ENCODE measurements at regions not wholly inside any gene's neighbourhood (a gene's known extent, or its start where the extent isn't known, plus 50 kb on each side); places are given as distances from the start of the nearest gene placed in this dataset.

DNA sequence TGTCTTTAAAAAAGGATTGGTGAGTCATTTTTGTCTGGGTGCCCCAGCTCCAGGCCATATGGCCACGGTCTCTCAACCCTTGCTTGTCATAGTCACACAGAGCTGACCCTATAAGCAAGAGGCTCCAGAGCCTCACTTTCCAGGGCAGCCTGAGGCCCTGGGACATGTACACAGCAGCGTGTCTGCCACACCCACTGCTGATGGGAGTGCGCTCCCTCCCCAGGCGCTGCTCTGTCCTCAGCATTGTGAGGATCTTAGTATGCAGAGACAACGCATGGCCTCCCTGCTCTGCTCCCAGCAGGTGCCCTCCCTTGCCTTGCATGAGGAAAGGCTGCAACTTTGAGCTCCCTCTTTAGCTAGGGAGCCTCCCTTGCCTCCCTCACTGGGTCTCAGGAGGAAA lies 80.8 kb upstream of the CRHR1 start:
- in situ Hi-C loops (cut with HindIII; ENCODE audit: low sequenced_read_pairs): no loop called here
- no peak overlapping the region for H3K4me3 ChIP-seq (ENCODE audit: low read depth, low read length)
- TF ChIP-seq, protein P1, sequence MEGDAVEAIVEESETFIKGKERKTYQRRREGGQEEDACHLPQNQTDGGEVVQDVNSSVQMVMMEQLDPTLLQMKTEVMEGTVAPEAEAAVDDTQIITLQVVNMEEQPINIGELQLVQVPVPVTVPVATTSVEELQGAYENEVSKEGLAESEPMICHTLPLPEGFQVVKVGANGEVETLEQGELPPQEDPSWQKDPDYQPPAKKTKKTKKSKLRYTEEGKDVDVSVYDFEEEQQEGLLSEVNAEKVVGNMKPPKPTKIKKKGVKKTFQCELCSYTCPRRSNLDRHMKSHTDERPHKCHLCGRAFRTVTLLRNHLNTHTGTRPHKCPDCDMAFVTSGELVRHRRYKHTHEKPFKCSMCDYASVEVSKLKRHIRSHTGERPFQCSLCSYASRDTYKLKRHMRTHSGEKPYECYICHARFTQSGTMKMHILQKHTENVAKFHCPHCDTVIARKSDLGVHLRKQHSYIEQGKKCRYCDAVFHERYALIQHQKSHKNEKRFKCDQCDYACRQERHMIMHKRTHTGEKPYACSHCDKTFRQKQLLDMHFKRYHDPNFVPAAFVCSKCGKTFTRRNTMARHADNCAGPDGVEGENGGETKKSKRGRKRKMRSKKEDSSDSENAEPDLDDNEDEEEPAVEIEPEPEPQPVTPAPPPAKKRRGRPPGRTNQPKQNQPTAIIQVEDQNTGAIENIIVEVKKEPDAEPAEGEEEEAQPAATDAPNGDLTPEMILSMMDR (IDR thresholded peaks at IDR 0.05; ENCODE audit: low read depth, low read length, missing control alignments): no peak
- DNase-seq (ENCODE audit: low read depth): no peak

DNA sequence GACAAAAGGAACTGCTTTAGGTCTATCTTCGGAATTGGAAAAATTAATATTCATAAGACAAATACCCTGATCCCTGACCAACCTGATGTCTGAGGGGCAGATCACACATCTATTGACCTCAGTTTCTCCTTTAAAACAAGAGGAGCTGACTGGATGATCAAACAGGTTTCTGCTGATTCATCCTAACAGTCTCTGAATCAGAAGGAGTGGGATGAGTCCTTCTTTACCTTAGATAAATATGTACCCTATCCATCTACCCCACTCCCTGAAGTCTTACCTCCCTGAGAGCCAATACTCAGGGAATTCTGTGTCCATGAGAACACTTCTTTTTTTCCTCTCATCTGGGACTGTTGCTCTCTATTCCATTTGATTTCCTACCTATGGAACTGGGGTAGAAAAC lies 80.3 kb upstream of the CRHR1 start:
- TF ChIP-seq, protein P1 (IDR thresholded peaks at IDR 0.05; ENCODE audit: low read depth, low read length, missing control alignments): no peak
- in situ Hi-C loops (cut with HindIII; ENCODE audit: low sequenced_read_pairs): no loop called here
- DNase-seq (ENCODE audit: low read depth): no peak
- H3K4me3 ChIP-seq (ENCODE audit: low read depth, low read length): no peak overlapping the region

DNA sequence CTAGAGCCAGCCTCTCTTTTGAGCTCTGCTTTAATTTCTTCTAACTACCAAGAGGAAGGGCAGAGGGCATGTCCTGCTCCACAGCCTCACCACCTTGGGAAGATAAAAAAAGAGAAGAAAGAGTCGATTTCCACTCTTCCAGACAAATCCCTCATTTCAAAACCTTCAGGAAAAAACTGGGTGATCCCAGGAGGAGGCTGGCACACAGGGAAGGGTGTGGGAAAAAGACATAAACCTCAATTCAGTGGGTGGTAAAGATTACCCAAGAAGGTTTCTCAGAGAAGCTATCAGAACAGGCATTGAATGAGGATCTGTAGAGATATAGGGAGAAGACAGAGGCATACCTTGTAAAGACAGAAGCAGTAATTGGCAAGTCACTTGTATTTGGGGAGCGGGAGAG lies 79.9 kb upstream of the CRHR1 start:
- TF ChIP-seq, protein P1 (IDR thresholded peaks at IDR 0.05; ENCODE audit: low read depth, low read length, missing control alignments): no peak
- no peak overlapping the region for H3K4me3 ChIP-seq (ENCODE audit: low read depth, low read length)
- no peak for DNase-seq (ENCODE audit: low read depth)
- in situ Hi-C loops (cut with HindIII; ENCODE audit: low sequenced_read_pairs): no loop called here

DNA sequence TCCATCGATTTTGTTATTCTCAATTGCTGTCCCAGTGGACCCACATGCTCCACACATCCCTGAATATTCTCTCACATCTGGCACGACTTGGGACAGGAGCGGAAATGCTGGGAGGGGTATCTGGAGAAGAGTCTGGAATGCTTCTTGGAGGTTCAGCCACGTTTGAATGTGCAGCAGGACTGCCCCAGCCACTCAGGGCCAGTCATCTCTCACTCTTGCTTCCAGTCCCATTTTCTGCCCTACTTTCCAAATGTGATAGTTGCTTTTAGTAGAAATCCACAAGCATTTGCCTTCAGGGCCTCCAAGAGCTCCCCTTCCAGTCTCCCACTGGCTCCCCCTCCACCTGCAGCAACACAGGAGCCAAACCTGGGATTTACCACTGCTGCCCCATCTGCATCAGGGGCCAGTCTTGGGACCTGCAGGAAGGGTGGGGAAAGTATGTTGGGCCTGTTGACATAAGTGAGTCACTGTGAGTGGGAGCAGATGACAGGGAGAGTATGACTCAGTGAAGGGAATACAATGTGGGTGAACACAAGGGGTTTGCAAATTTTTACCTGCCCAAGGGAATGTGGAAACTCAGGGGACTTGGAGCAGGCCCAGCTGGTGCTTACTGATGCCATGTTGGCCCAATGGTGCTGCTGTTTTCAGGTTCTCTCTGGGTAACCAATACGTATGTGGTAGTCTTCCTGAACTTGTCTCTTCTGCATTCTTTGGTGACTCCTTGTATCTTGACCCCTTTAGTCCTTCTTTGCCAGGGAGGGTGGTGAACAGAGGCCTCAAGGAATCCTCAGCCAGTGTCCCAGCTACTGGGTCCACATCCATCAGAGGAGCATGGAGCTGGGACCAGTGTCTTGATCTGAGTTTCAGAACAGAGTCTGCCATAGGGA lies 78.8 kb upstream of the CRHR1 start:
- TF ChIP-seq, protein P1 (IDR thresholded peaks at IDR 0.05; ENCODE audit: low read depth, low read length, missing control alignments): no peak
- DNase-seq (ENCODE audit: low read depth): no peak
- H3K4me3 ChIP-seq (ENCODE audit: low read depth, low read length): no peak overlapping the region
- in situ Hi-C loops (cut with HindIII; ENCODE audit: low sequenced_read_pairs): no loop called here

DNA sequence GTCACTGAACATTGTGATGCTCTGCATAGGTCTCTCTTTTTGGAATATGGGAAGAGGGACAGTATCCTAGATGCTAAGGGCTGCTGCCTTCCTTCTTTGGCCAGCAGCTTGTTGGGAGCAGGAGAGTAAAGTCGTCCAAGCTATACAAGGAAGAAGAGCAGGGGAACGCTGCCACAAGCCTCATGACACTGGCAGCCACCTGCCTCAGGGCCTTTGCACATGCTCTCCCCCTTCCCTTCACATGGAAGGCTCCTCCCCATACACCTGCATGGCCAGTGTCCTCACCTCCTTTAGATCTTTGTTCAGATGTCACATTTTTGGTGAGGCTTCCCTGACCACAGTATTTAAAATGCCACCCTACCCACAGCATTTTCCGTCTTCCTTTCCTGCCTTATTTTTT lies 78.1 kb upstream of the CRHR1 start:
- TF ChIP-seq, protein P1 (IDR thresholded peaks at IDR 0.05; ENCODE audit: low read depth, low read length, missing control alignments): no peak
- no peak overlapping the region for H3K4me3 ChIP-seq (ENCODE audit: low read depth, low read length)
- no peak for DNase-seq (ENCODE audit: low read depth)
- in situ Hi-C loops (cut with HindIII; ENCODE audit: low sequenced_read_pairs): no loop called here

DNA sequence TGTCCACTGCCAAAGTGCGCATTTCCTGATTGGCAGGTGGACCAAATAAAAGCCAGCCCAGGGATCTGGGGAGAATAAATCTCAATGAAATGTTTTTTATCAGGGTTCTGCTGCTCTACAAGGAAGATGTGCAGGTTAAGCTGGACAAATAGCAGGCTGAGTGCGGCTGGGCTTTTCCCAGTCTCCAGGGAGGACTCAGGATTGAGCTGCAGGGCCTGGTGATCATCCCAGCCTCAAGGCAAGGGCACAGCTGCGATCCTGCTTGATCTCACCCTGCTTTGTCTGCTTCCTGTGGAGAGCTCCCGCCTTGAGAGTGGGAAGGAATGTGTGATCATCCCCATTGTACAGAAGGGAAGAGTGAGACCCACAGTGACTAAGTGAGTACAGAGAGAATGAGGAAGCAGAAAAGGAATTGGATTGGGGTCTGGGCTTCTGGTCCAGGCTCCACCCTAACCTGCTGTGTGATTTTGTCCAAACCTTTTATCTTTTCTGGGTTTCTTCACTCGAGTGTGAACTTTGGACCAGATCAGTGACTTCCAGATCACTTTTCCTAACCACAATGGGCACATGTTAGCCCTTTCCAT lies 75.3 kb upstream of the CRHR1 start:
- TF ChIP-seq, protein P1 (IDR thresholded peaks at IDR 0.05; ENCODE audit: low read depth, low read length, missing control alignments): no peak

More for the DNA sequence above, 75.3 kb upstream of the CRHR1 start:
- in situ Hi-C loops (cut with HindIII; ENCODE audit: low sequenced_read_pairs): no loop called here
- no peak overlapping the region for H3K4me3 ChIP-seq (ENCODE audit: low read depth, low read length)
- DNase-seq (ENCODE audit: low read depth): no peak
